Activated T-helper 2 cell treated with anti-CD3 and anti-CD28 coated beads, Interferon-gamma antibody, Interleukin-2, Interleukin-4, amounts not matched to agents 10 μg/mL and 5 μg/mL and 100 μg/mL, durations not matched to agents 14 hours and 24 hours and 36 hours (primary cell): ENCODE measurements at regions not wholly inside any gene's neighbourhood (a gene's known extent, or its start where the extent isn't known, plus 50 kb on each side); places are given as distances from the start of the nearest gene placed in this dataset.

ENCODE experiments used
- DNase-seq: peaks from one replicate; pipeline ENCODE4 v3.0.0; 2021; ENCODE audit warnings: low spot score
- H3K27ac Mint-ChIP-seq: one replicate; pipeline ENCODE4 v1.8.0; 2021; ENCODE audit warnings: mixed read lengths
- H3K27me3 Mint-ChIP-seq: one replicate; pipeline ENCODE4 v1.8.0; 2021; ENCODE audit warnings: low read depth, mixed read lengths
- H3K36me3 Mint-ChIP-seq: one replicate; pipeline ENCODE4 v1.8.0; 2021; ENCODE audit warnings: low read depth, mixed read lengths
- H3K4me1 Mint-ChIP-seq: one replicate; pipeline ENCODE4 v1.8.0; 2021; ENCODE audit warnings: low read depth, mixed read lengths
- H3K4me3 Mint-ChIP-seq: one replicate; pipeline ENCODE4 v1.8.0; 2021; ENCODE audit warnings: low read depth, mild to moderate bottlenecking, moderate library complexity, mixed read lengths
- H3K9me3 Mint-ChIP-seq: one replicate; pipeline ENCODE4 v1.8.0; 2021; ENCODE audit warnings: mixed read lengths
- intact Hi-C: fragments of 100-400 bp; cut with micrococcal nuclease; formaldehyde crosslinking; loops from one replicate; pipeline ENCODE4 v1.15.1; 2023

- no peak overlapping the region for H3K27ac Mint-ChIP-seq
- H3K36me3 Mint-ChIP-seq, result no peaks in the 10 kb centered on the region
- no peaks in the 10 kb centered on the region for H3K9me3 Mint-ChIP-seq
- H3K4me3 Mint-ChIP-seq, result no peak overlapping the region
- H3K27me3 Mint-ChIP-seq, result no peaks in the 10 kb centered on the region
- no peak for DNase-seq
- H3K4me1 Mint-ChIP-seq, result no peaks in the 10 kb centered on the region
- intact Hi-C loops, result no loop called here
Observed at GRCh38 chr4:16967722-16968121, 69.3 kb upstream of the LDB2 start.

- Mint-ChIP-seq H3K4me3 (no peak overlapping the region), H3K9me3 (no peaks in the 10 kb centered on the region)
- DNase-seq, result no peak
Observed at GRCh38 chr4:16959305-16959704, 60.9 kb upstream of the LDB2 start.

GRCh38 chr4:16952896-16953630 lies 54.6 kb upstream of the LDB2 start:
- Mint-ChIP-seq H3K4me3 (no peak overlapping the region), H3K9me3 (peaks cover 10% of the 10 kb centered on the region), H3K36me3 (no peaks in the 10 kb centered on the region), H3K27me3 (peaks cover 5% of the 10 kb centered on the region), H3K27ac (no peak overlapping the region), H3K4me1 (no peaks in the 10 kb centered on the region)
- no peak for DNase-seq
- intact Hi-C loops, result no loop called here

More at GRCh38 chr4:16959305-16959704, 60.9 kb upstream of the LDB2 start:
- H3K27ac Mint-ChIP-seq, result no peak overlapping the region
- H3K36me3 Mint-ChIP-seq, result no peaks in the 10 kb centered on the region
- intact Hi-C loops, result no loop called here
- no peaks in the 10 kb centered on the region for H3K27me3 Mint-ChIP-seq
- H3K4me1 Mint-ChIP-seq, result no peaks in the 10 kb centered on the region

GRCh38 chr4:16952462-16952871 lies 54.0 kb upstream of the LDB2 start:
- intact Hi-C loops, result no loop called here
- Mint-ChIP-seq H3K27ac (no peak overlapping the region), H3K36me3 (no peaks in the 10 kb centered on the region), H3K4me1 (no peaks in the 10 kb centered on the region), H3K9me3 (peaks cover 10% of the 10 kb centered on the region), H3K27me3 (peaks cover 5% of the 10 kb centered on the region), H3K4me3 (no peak overlapping the region)
- no peak for DNase-seq
